Dermis microvascular lymphatic vessel endothelial cell (primary cell): ENCODE measurements at regions not wholly inside any gene's neighbourhood (a gene's known extent, or its start where the extent isn't known, plus 50 kb on each side); places are given as distances from the start of the nearest gene placed in this dataset.
"Not testable (repeated sequence)": the region's sequence is repeated elsewhere in the genome, so short reads cannot be mapped to it uniquely, and the experiment has no call there.

Experiments
- DNase-seq, 2 donors: peaks; one replicate each; pipeline versions ENCODE4 v3.0.0 to v3.0.0-alpha.2; 2010; ENCODE audit warnings: low read depth in 2 of 2

DNA sequence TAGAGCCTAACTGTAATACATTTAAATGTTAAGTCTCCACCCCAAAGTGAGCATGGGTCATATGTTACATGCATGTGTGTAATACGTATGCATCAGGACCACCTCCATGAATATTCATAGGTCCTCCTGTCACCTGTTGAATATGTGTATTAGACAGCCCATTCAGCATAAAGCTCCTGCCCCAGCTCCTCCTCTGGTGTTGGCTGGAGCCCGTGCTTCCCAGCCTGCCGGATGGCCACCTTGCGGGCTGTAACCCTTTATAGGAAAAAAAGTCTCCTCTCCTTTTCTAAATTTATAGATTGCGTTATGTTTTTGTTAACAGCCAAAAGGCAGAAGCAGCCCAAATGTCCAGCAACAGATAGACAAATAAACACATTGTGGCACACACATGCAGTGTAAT, 299.5 kb downstream of the MED10 start:
- no peak for DNase-seq

GRCh38 chr5:6076341-6077239, 301.8 kb downstream of the MED10 start:
- DNase-seq: no peak

- not testable (repeated sequence) for DNase-seq
Measured at GRCh38 chr5:6072488-6072887, 305.9 kb downstream of the MED10 start.

DNA sequence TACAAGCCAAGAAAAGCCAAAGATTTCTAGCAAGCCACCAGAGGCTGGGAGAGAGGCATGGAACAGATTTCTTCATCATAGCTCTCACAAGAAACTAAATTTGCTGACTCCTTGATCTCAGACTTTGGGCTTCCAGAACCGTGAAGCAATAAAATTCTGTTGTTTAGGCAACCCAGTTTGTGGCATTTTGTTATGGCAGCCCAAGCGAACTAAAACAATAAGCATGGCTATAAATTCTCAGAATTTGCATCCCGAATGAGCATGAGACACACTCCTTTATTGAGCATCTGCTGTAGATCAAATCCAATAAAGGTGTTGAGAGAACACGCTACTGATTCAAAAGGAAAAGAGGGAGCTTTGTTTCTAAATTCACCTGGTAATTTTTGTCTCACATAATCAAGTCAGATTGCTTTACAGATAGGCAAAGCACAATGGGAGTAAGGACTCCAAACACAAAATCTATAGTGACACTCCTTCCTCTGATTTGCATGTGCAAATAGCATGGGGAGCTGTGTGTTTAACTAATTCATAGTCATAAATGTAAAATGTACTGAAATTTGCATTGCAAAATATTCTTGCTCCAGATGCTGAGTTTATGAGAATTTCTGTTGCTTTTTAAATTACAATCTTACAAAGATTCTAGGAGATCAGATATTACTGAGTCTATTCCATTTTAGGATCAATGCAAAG, 308.7 kb downstream of the MED10 start:
- DNase-seq: no peak

- DNase-seq: no peak
Measured at GRCh38 chr5:6066016-6066415, 312.3 kb downstream of the MED10 start.

DNA sequence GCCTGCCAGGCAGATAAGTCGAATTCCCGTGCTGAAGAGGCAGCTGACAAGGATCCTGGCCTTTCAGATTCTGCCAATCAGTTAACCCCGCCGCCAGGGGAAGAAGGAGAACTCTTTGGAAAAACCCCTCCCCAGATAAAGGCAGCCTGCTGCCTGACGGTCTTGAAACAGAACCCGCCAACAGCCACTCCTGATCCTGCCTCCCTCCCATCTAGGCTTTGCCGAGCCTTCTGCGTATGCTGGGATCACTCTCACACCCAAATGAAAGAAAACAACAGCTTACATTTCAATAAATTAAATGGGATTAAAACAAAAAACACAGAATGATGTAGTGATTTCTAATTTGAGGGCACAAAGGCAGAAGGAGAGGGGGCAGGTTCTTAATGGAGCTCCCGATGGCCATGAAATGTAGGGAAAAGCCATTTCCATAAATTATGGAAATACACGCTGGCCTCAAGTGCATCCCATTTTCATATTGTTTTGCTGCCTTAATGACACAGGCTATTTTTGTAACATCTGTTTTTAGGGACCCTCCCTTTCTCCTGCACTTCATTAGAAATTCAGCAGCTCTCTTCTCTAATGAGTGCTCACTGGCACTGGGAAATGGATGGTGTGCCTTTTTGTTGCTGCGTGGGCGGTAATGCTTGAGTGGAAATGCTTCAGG, 319.1 kb downstream of the MED10 start:
- DNase-seq: no peak

DNA sequence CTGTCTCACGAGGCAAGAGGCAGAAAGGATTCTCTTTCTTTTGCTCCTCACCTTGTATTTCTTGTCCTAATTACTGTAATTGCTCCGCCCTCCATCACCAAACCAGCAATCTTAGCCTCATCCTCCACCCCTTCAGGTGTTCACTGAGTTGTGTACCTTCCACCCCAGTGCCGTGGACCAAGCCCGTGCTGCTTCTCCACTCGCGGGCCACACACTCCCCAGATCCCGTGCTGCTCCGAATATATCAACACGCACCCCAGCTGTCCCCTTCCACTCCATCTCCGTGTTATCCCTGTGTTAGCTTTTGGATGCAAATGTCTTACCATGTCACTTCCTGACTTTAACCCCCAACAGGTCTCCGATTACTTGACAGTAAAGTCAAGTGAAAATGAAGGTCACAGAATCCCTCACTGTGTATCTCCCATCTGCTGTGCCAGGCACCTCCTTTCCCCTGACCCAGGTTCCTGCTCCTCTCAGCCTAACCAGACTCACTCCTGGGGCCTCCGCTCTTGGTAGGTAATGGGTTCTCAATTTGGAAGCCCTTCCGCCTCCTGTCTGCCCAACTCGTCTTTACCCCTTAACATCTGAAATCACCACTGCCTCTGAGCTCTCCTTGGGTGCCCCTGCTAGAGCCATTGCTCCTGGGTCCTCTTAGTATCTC, 320.2 kb downstream of the MED10 start:
- no peak for DNase-seq

DNA sequence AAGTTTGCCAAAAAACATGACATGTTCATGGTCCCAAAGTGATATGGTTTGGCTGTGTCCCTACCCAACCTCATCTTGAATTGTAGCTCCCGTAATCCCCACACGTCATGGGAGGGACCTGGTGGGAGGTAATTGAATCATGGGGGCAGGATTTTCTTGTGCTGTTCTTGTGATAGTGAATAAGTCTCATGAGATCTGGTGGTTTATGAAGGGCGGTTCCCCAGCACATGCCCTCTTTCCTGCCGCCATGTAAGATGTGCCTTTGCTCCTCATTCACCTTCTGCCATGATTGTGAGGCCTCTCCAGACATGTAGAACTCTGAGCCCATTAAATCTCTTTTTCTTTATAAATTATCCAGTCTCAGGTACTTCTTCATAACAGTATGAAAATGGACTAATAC, 322.1 kb downstream of the MED10 start:
- no peak for DNase-seq

- no peak for DNase-seq
Measured at GRCh38 chr5:6049662-6050061, 328.7 kb downstream of the MED10 start.

DNA sequence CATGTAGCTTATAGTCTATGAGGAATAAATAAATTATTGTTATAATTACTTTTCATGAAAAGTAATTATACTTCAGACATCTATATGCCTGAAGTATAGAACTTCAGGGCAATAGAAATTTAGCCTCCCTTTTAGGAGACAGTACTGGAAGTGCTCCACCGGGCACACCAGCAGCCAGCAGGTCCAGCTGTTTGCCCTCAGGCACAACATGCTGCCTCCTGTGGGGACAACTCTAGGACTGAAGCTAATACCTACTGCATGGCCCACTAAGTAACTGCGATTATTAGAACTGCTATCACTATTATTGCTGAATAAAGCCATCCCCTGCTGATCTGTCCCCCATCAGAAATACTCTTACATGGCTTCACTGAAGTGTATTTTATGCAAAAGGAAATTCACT, 329.6 kb downstream of the MED10 start:
- no peak for DNase-seq

DNA sequence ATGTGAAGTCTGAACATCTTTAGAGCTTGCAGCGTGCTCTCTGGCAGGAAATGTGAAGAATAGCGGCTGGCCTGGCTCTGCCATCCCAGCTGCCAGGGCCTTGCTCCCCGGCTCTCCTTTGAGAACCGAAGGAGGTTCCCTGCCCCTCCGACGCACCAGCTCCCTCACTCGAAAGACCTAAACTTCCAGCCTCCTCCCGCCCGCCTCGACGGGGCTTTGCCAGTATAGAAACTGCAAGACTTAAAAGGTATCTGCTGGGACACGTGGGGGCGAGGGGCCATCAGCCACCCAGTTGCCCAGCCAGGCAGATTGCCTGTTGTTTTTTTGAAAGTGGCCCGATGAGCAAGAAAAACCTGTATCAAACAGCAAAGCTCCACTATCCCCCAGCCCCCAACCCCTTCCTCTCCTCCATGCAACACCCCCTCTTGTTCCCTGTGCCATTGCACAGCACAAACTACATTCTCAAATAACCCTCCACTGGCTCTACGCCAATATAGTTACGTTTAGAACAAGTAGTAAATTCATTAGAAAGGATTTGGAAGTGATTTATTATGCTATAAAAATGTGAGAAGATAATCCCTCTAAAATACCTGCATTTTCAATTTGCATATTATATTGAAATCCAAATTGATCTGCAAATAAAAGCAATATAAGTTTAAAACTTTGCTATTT, 331.9 kb downstream of the MED10 start:
- no peak for DNase-seq

DNA sequence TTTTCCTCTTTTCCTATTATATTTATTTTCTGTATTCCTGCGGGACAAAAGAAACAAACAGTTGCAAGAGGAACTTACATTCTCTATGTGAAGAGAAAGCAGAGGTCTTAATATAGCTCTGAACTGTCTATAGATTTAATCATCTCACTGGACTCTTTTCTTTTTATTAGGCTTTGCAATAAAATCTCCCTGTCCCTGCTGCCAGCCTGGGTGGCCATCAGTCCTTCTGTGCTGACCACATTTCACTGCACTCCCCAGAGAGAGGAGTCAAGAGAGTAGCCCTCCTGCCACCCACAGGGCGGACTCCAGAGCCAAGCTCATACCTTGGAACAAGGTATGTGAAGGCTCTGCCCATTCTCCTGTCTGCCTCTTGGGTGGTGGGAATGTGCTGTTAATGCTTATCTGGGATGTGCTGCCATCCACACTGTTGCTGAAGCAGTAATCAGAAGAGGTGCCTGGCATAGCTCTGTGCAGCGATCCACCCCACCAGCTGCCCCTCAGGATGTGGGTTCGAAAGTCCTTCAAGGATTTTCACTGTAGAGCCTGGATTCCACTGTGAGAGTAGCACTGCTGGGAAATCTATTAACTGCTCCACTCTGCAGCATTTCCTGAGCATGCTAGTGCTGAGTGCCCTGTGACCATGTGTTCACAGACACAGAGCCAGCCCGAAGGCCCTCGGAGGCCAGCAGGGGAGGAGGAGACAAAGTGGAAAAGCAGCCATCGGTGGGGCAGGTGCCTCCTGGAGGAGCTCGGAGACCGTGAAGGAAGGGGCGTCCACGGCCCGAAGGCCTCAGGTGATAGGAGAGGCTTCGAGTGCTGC, 334.6 kb downstream of the MED10 start:
- no peak for DNase-seq

DNA sequence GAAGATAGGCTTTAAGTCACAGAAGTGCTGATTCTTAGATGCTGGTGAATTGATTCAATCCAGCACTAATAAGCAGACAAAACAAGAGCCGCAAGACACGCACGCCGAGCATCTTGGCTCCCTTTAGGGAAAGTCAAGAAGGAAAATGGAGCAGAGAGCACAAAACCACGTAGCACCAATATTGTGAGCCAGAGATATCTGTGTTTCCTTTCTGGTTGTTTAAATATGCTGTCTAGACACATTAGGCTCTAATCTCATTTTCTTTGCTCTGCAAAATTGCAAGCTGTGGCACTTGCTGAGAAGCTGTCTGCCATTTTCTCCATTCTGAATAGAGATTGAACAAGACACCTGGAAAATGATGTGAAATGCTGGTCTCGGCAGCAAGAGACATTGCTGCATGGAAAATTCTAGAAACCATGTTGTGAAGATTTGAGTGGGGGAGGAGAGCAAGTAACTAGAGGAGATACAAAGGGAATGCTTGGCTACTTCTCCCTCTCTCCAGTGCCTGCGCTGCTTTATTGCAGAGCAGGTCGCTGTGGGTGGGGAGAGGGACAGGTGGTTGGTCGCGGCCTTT, 336.3 kb downstream of the MED10 start:
- DNase-seq: no peak

DNA sequence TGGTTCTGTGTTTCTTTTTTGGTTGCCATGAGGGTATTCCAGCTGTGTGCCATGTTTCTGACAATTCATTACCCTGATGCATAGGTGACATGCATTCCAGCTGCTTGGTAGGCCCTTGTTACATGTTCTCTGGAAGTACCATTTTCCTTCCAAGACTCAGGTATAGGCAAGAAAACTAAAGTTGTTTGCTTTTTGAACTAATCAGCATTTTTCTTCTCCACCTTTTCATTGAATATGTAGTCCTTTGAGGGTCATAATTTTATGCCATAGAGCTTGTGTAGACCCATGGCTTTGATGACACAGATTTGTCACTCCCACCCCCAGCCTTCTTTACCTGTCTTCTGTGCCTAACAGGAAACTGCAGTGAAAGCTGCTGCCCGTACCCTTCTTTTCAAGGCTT, 339.2 kb downstream of the MED10 start:
- no peak for DNase-seq

- DNase-seq: no peak
Measured at GRCh38 chr5:6036006-6036405, 342.3 kb downstream of the MED10 start.

DNA sequence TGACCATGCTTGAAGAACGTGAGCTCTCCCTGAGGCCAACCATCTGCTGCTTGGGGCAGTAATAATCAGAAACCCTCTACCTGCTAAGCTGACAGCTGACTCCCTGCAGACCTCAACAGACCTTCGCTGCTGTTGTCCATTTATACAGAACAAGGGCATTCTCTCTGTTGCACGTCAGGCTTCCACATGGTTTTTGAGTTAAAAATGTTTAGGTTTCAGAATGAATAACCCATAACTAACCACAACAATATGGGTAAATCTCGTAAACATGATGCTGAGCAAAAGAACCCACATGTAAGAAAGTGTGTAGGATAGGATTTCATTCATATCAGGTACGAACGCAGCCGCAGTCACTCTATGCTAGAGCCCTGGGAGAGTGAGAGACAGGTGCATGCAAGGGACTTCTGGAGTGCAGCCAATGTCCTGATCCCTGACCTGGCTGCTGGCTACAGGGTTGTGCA, 348.5 kb downstream of the MED10 start:
- DNase-seq: no peak

GRCh38 chr5:6026766-6027406, 351.5 kb downstream of the MED10 start:
- DNase-seq: no peak

- no peak for DNase-seq
Measured at GRCh38 chr5:6019612-6020011, 358.7 kb downstream of the MED10 start.

GRCh38 chr5:6013506-6013905, 364.8 kb downstream of the MED10 start:
- DNase-seq: no peak

- DNase-seq: no peak
Measured at GRCh38 chr5:6011199-6011598, 367.1 kb downstream of the MED10 start.
